WTC11 (cell line): ENCODE measurements at regions not wholly inside any gene's neighbourhood (a gene's known extent, or its start where the extent isn't known, plus 50 kb on each side); places are given as distances from the start of the nearest gene placed in this dataset.

Experiments
- FOXJ3 ChIP-seq: sonication (generic); formaldehyde crosslinking; IDR thresholded peaks from 2 replicates; pipeline ENCODE4 v1.9.0; 2021; ENCODE audit warnings: missing genetic modification reagents, mild to moderate bottlenecking, borderline replicate concordance
- NFYB ChIP-seq: sonication (generic); formaldehyde crosslinking; conservative IDR thresholded peaks from 2 replicates; pipeline ENCODE4 v1.8.0; 2022; ENCODE audit warnings: low read depth, missing genetic modification reagents
- SP1 ChIP-seq: sonication (generic); formaldehyde crosslinking; conservative IDR thresholded peaks from 2 replicates; pipeline ENCODE4 v1.8.1; 2022; ENCODE audit warnings: missing genetic modification reagents
- ZBTB21 ChIP-seq: sonication (generic); formaldehyde crosslinking; IDR thresholded peaks from 2 replicates; pipeline ENCODE4 v1.8.1; 2023; ENCODE audit warnings: mild to moderate bottlenecking, missing genetic modification reagents, borderline replicate concordance
- ZNF232 ChIP-seq: sonication (generic); formaldehyde crosslinking; IDR thresholded peaks from 2 replicates; pipeline ENCODE4 v1.8.0; 2022; ENCODE audit warnings: mild to moderate bottlenecking, missing genetic modification reagents
- TF ChIP-seq, protein P1 (sequence below): sonication (generic); formaldehyde crosslinking; IDR thresholded peaks from 2 replicates; pipeline ENCODE4 v1.8.0; 2022; ENCODE audit warnings: mild to moderate bottlenecking, missing genetic modification reagents
- TF ChIP-seq, protein P2 (sequence below): fragments of 250-450 bp; sonication (Bioruptor Pico); IDR thresholded peaks from 2 replicates; pipeline ENCODE4 v1.9.0; 2021; ENCODE audit warnings: mild to moderate bottlenecking
- TF ChIP-seq, protein P3 (sequence below): sonication (generic); formaldehyde crosslinking; IDR thresholded peaks from 2 replicates; pipeline ENCODE4 v1.8.1; 2023; ENCODE audit warnings: mild to moderate bottlenecking, moderate library complexity, missing genetic modification reagents
- TF ChIP-seq, protein P4 (sequence below): sonication (generic); formaldehyde crosslinking; IDR thresholded peaks from 2 replicates; pipeline ENCODE4 v1.8.1; 2022; ENCODE audit warnings: low read depth, missing genetic modification reagents, borderline replicate concordance

DNA sequence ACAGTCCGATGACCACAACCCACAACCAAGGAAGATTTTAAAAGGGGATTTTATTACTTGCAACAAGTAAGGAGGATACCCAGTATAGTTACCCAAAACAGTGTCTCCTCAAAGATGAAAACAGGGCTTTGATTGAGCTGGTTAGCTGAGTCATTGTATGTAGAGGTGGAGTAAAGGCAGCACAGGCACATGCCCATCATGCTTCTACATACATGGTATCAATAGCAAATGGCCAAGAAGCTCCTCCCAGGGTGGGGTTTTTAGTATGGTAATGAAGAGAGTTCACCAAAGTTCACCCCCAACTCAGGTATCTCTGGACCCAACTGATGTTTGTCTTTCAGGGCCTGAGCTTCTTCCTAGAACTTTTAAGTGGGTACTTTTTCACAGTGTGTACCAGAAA lies 157.1 kb upstream of the CEP126 start:
- TF ChIP-seq, protein P1, sequence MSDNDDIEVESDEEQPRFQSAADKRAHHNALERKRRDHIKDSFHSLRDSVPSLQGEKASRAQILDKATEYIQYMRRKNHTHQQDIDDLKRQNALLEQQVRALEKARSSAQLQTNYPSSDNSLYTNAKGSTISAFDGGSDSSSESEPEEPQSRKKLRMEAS (CRISPR knock-in tag), result no peak
- TF ChIP-seq, protein P2, sequence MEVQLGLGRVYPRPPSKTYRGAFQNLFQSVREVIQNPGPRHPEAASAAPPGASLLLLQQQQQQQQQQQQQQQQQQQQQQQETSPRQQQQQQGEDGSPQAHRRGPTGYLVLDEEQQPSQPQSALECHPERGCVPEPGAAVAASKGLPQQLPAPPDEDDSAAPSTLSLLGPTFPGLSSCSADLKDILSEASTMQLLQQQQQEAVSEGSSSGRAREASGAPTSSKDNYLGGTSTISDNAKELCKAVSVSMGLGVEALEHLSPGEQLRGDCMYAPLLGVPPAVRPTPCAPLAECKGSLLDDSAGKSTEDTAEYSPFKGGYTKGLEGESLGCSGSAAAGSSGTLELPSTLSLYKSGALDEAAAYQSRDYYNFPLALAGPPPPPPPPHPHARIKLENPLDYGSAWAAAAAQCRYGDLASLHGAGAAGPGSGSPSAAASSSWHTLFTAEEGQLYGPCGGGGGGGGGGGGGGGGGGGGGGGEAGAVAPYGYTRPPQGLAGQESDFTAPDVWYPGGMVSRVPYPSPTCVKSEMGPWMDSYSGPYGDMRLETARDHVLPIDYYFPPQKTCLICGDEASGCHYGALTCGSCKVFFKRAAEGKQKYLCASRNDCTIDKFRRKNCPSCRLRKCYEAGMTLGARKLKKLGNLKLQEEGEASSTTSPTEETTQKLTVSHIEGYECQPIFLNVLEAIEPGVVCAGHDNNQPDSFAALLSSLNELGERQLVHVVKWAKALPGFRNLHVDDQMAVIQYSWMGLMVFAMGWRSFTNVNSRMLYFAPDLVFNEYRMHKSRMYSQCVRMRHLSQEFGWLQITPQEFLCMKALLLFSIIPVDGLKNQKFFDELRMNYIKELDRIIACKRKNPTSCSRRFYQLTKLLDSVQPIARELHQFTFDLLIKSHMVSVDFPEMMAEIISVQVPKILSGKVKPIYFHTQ, result no peak
- TF ChIP-seq SP1 (CRISPR knock-in tag) (no peak), ZNF232 (no peak), NFYB (no peak), FOXJ3 (CRISPR knock-in tag) (no peak), ZBTB21 (no peak)
- TF ChIP-seq, protein P3, sequence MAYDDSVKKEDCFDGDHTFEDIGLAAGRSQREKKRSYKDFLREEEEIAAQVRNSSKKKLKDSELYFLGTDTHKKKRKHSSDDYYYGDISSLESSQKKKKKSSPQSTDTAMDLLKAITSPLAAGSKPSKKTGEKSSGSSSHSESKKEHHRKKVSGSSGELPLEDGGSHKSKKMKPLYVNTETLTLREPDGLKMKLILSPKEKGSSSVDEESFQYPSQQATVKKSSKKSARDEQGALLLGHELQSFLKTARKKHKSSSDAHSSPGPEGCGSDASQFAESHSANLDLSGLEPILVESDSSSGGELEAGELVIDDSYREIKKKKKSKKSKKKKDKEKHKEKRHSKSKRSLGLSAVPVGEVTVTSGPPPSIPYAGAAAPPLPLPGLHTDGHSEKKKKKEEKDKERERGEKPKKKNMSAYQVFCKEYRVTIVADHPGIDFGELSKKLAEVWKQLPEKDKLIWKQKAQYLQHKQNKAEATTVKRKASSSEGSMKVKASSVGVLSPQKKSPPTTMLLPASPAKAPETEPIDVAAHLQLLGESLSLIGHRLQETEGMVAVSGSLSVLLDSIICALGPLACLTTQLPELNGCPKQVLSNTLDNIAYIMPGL, result no peak
- TF ChIP-seq, protein P4, sequence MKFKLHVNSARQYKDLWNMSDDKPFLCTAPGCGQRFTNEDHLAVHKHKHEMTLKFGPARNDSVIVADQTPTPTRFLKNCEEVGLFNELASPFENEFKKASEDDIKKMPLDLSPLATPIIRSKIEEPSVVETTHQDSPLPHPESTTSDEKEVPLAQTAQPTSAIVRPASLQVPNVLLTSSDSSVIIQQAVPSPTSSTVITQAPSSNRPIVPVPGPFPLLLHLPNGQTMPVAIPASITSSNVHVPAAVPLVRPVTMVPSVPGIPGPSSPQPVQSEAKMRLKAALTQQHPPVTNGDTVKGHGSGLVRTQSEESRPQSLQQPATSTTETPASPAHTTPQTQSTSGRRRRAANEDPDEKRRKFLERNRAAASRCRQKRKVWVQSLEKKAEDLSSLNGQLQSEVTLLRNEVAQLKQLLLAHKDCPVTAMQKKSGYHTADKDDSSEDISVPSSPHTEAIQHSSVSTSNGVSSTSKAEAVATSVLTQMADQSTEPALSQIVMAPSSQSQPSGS (CRISPR knock-in tag), result no peak
